DOHH2 (cell line): ENCODE measurements at regions not wholly inside any gene's neighbourhood (a gene's known extent, or its start where the extent isn't known, plus 50 kb on each side); places are given as distances from the start of the nearest gene placed in this dataset.

Experiments
- H3F3A ChIP-seq: fragments of 200-600 bp; sonication (generic), shearing (Covaris generic); 2 replicates; pipeline ENCODE4 v1.6.0; 2016; ENCODE audit warnings: antibody characterized with exemption, mild to moderate bottlenecking; ENCODE audit not compliant: control insufficient read depth, insufficient read depth
- H3K27ac ChIP-seq: fragments of 200-600 bp; sonication (generic); 2 replicates; pipeline ENCODE4 v1.5.1; 2014; ENCODE audit warnings: low read depth, mild to moderate bottlenecking, low read length, moderate library complexity
- H3K27me3 ChIP-seq: fragments of 200-600 bp; sonication (generic); 2 replicates; pipeline ENCODE4 v1.6.1; 2014; ENCODE audit warnings: mild to moderate bottlenecking, low read length, mixed read lengths; ENCODE audit not compliant: control insufficient read depth
- H3K36me3 ChIP-seq: fragments of 200-600 bp; sonication (generic); 2 replicates; pipeline ENCODE4 v1.6.1; 2014; ENCODE audit warnings: mild to moderate bottlenecking, low read length, moderate library complexity, mixed read lengths; ENCODE audit not compliant: control insufficient read depth
- H3K4me1 ChIP-seq: fragments of 200-600 bp; sonication (generic); 2 replicates; pipeline ENCODE4 v1.6.1; 2014; ENCODE audit warnings: mild to moderate bottlenecking, low read length, mixed read lengths; ENCODE audit not compliant: control insufficient read depth
- H3K4me2 ChIP-seq: fragments of 200-600 bp; sonication (generic); 2 replicates; pipeline ENCODE4 v1.6.0; 2014; ENCODE audit warnings: mild to moderate bottlenecking, low read length, moderate library complexity
- H3K4me3 ChIP-seq: fragments of 200-600 bp; sonication (generic); 2 replicates; pipeline ENCODE4 v1.5.1; 2014; ENCODE audit warnings: mild to moderate bottlenecking, low read length, mixed read lengths
- H3K79me2 ChIP-seq: fragments of 200-600 bp; sonication (generic); 2 replicates; pipeline ENCODE4 v1.6.1; 2014; ENCODE audit warnings: mild to moderate bottlenecking, low read length, mixed read lengths; ENCODE audit not compliant: control insufficient read depth
- H3K9me2 ChIP-seq: fragments of 200-600 bp; sonication (generic); replicated peaks from 2 replicates; pipeline ENCODE4 v1.6.1; 2014; ENCODE audit warnings: mild to moderate bottlenecking, low read length, mixed read lengths; ENCODE audit not compliant: control insufficient read depth
- H3K9me3 ChIP-seq: fragments of 200-600 bp; sonication (generic); 2 replicates; pipeline ENCODE4 v1.6.1; 2014; ENCODE audit warnings: antibody characterized with exemption, low read length, mixed read lengths; ENCODE audit not compliant: control insufficient read depth, insufficient read depth
- H4K20me1 ChIP-seq: fragments of 200-600 bp; sonication (generic); 2 replicates; pipeline ENCODE4 v1.6.0; 2014; ENCODE audit warnings: low read depth, mild to moderate bottlenecking, antibody characterized with exemption, low read length, moderate library complexity; ENCODE audit not compliant: control insufficient read depth, insufficient read depth
- CTCF ChIP-seq: fragments of 200-600 bp; sonication (generic); IDR thresholded peaks from one replicate; pipeline ENCODE4 v1.5.1; 2014; ENCODE audit warnings: antibody characterized with exemption, mild to moderate bottlenecking, low read depth, low read length; ENCODE audit not compliant: poor library complexity, severe bottlenecking
- EZH2phosphoT487 ChIP-seq: fragments of 200-600 bp; sonication (generic); IDR thresholded peaks from 2 replicates; pipeline ENCODE4 v1.6.1; 2017; ENCODE audit warnings: borderline replicate concordance, mild to moderate bottlenecking, antibody characterized with exemption, low read length, moderate library complexity, mixed read lengths

- H4K20me1 ChIP-seq: no peaks in the 10 kb centered on the region
- no peaks in the 10 kb centered on the region for H3K27me3 ChIP-seq
- no peaks in the 10 kb centered on the region for H3K9me2 ChIP-seq
- peaks cover 9% of the 10 kb centered on the region; the same call in 1 of the 2 replicates for H3K9me3 ChIP-seq
- H3K4me1 ChIP-seq: peaks cover 41% of the 10 kb centered on the region
- H3K36me3 ChIP-seq: no peaks in the 10 kb centered on the region
- peaks cover 5% of the 10 kb centered on the region; the same call in 1 of the 2 replicates for H3F3A ChIP-seq
- no peaks in the 10 kb centered on the region for H3K79me2 ChIP-seq
- TF ChIP-seq EZH2phosphoT487: no peak
- no peak for TF ChIP-seq CTCF
- H3K4me3 ChIP-seq: peak overlapping the region; percentile 48
- H3K27ac ChIP-seq: peak overlapping the region; percentile 47
- peak overlapping the region; percentile 64 for H3K4me2 ChIP-seq
Measured at GRCh38 chr2:64904413-64905329, 84.5 kb upstream of the SLC1A4 start.

GRCh38 chr2:64905338-64906024, 83.7 kb upstream of the SLC1A4 start:
- no peaks in the 10 kb centered on the region for H3K79me2 ChIP-seq
- H3K4me1 ChIP-seq: peaks cover 41% of the 10 kb centered on the region
- no peak for TF ChIP-seq EZH2phosphoT487
- TF ChIP-seq CTCF: peak; percentile 10
- peak overlapping the region; percentile 64 for H3K4me2 ChIP-seq
- no peaks in the 10 kb centered on the region for H4K20me1 ChIP-seq
- no peaks in the 10 kb centered on the region for H3K9me2 ChIP-seq
- peak overlapping the region; percentile 48 for H3K4me3 ChIP-seq
- no peaks in the 10 kb centered on the region for H3K27me3 ChIP-seq
- H3F3A ChIP-seq: peaks cover 5% of the 10 kb centered on the region; the same call in 1 of the 2 replicates
- H3K9me3 ChIP-seq: peaks cover 9% of the 10 kb centered on the region; the same call in 1 of the 2 replicates
- H3K36me3 ChIP-seq: no peaks in the 10 kb centered on the region
- H3K27ac ChIP-seq: peak overlapping the region; percentile 47

- Histone ChIP-seq H3F3A (peaks cover 7% of the 10 kb centered on the region; the same call in 1 of the 2 replicates), H3K9me3 (peaks cover 9% of the 10 kb centered on the region; the same call in 1 of the 2 replicates), H3K4me2 (no peak overlapping the region), H3K27me3 (no peaks in the 10 kb centered on the region), H3K4me1 (peaks cover 41% of the 10 kb centered on the region), H3K79me2 (no peaks in the 10 kb centered on the region), H4K20me1 (no peaks in the 10 kb centered on the region), H3K9me2 (no peaks in the 10 kb centered on the region), H3K27ac (no peak overlapping the region), H3K4me3 (no peak overlapping the region), H3K36me3 (no peaks in the 10 kb centered on the region)
- no peak for TF ChIP-seq EZH2phosphoT487
- TF ChIP-seq CTCF: no peak
Measured at GRCh38 chr2:64906853-64907536, 82.2 kb upstream of the SLC1A4 start.
